BLaER1 treated with 17β-estradiol and CSF1 and Interleukin-3, amounts not matched to agents 10 nM and 100 nM (cell line): ENCODE measurements at regions not wholly inside any gene's neighbourhood (a gene's known extent, or its start where the extent isn't known, plus 50 kb on each side); places are given as distances from the start of the nearest gene placed in this dataset.

Experiments
- H3K27ac ChIP-seq, 11 experiments: shearing (Covaris generic); formaldehyde crosslinking; 2 replicates each; pipeline ENCODE4 v1.8.1; 2022
- H3K27me3 ChIP-seq, 11 experiments: shearing (Covaris generic); formaldehyde crosslinking; 2 replicates each; pipeline ENCODE4 v1.8.1; 2022
- H3K36me3 ChIP-seq, 11 experiments: shearing (Covaris generic); formaldehyde crosslinking; 2 replicates each; pipeline ENCODE4 v1.8.1; 2022
- H3K4me1 ChIP-seq, 10 experiments: shearing (Covaris generic); formaldehyde crosslinking; 2 replicates each; pipeline ENCODE4 v1.8.1; 2022
- H3K4me2 ChIP-seq, 11 experiments: shearing (Covaris generic); formaldehyde crosslinking; 2 replicates each; pipeline ENCODE4 v1.8.1; 2022
- H3K4me3 ChIP-seq, 10 experiments: shearing (Covaris generic); formaldehyde crosslinking; 2 replicates each; pipeline ENCODE4 v1.8.1; 2022
- H3K9ac ChIP-seq, 11 experiments: shearing (Covaris generic); formaldehyde crosslinking; 2 replicates each; pipeline ENCODE4 v1.8.1; 2022
- H3K9me3 ChIP-seq, 11 experiments: shearing (Covaris generic); formaldehyde crosslinking; replicated peaks in 1 of 11; 2 replicates each; pipeline ENCODE4 v1.8.1; 2022
- H4K20me1 ChIP-seq, 11 experiments: shearing (Covaris generic); formaldehyde crosslinking; 2 replicates each; pipeline ENCODE4 v1.8.1; 2022
- Cebpa-rat ChIP-seq, 11 experiments: shearing (Covaris generic); IDR thresholded peaks; 2 replicates each; pipeline ENCODE4 v1.8.1; 2022

DNA sequence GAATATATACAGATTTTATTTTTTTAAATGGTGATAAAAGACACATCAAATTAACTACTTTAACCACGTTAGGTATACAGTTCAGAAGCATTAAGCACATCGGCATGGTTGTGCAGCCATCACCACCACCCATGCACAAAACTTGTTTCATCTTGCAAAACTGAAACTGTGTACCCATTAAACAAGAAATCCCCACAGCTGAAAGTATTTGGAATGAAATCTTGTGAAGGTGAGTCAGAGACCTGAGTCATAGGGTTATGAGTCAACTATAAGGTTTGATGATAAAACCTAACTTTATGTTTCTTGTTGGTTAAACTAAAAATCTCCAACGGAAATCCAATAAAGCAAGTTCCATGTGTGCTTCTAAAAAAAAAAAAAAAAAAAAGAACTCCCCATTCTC is 561.6 kb upstream of the PSMD7 start:
- Histone ChIP-seq H3K9me3 (peaks cover 0 to 15% (median 0%) of the 10 kb centered on the region in 11 experiments; a peak in 4 of 22 replicates), H3K4me2 (no peak overlapping the region), H3K9ac (no peak overlapping the region), H3K4me1 (no peaks in the 10 kb centered on the region), H3K27ac (no peak overlapping the region), H4K20me1 (no peaks in the 10 kb centered on the region), H3K4me3 (no peak overlapping the region), H3K27me3 (no peaks in the 10 kb centered on the region), H3K36me3 (no peaks in the 10 kb centered on the region)
- no peak for TF ChIP-seq Cebpa-rat (IDR thresholded peaks at IDR 0.05)

DNA sequence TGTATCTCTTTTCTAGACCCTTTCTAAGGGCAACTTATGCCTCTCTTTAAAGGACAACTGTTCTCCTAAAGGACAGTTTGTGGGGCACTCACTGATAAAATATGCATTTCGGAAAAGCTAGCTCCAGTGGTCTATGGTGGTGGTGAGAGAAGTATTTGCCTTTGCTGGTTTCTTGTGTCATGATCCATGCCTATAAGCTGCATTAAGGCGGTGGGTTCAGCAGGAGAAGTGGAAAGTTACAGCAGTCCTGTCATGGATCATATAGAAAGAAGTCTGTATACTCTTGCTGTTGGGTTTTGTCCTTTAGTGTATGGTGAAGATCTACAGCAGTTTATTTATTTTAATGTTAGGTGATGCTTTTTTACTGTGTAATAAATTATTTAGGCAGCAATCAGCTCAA is 563.9 kb upstream of the PSMD7 start:
- Histone ChIP-seq H3K9ac (no peak overlapping the region), H3K36me3 (no peaks in the 10 kb centered on the region), H3K9me3 (peaks cover 0 to 15% (median 0%) of the 10 kb centered on the region in 11 experiments; a peak in 4 of 22 replicates), H3K4me1 (no peaks in the 10 kb centered on the region), H4K20me1 (no peaks in the 10 kb centered on the region), H3K4me2 (no peak overlapping the region), H3K27me3 (no peaks in the 10 kb centered on the region), H3K4me3 (no peak overlapping the region), H3K27ac (no peak overlapping the region)
- TF ChIP-seq Cebpa-rat (IDR thresholded peaks at IDR 0.05) = no peak

DNA sequence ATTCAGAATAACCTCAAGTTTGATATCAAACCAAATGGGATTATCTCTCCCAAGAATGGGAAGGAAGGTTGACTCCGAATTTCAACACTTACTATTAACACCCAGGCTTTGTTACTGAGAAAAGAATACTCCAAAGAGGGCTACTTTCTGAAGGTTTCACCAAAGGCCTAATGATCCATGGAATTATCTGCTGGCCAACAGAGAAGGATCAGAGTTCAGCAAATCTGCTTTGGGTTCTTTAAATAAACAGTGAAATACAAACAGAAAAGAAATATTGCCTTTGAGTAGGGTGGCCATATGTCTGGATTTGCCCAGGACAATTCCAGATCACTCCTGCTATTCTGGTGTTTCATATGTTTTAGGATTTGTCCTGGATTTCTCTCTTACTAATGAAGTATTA is 564.5 kb upstream of the PSMD7 start:
- Histone ChIP-seq H3K36me3 (no peaks in the 10 kb centered on the region), H3K4me2 (no peak overlapping the region), H4K20me1 (no peaks in the 10 kb centered on the region), H3K4me1 (no peaks in the 10 kb centered on the region), H3K4me3 (no peak overlapping the region), H3K27ac (no peak overlapping the region), H3K9ac (no peak overlapping the region), H3K9me3 (peaks cover 0 to 15% (median 0%) of the 10 kb centered on the region in 11 experiments; a peak in 4 of 22 replicates), H3K27me3 (no peaks in the 10 kb centered on the region)
- no peak for TF ChIP-seq Cebpa-rat (IDR thresholded peaks at IDR 0.05)

DNA sequence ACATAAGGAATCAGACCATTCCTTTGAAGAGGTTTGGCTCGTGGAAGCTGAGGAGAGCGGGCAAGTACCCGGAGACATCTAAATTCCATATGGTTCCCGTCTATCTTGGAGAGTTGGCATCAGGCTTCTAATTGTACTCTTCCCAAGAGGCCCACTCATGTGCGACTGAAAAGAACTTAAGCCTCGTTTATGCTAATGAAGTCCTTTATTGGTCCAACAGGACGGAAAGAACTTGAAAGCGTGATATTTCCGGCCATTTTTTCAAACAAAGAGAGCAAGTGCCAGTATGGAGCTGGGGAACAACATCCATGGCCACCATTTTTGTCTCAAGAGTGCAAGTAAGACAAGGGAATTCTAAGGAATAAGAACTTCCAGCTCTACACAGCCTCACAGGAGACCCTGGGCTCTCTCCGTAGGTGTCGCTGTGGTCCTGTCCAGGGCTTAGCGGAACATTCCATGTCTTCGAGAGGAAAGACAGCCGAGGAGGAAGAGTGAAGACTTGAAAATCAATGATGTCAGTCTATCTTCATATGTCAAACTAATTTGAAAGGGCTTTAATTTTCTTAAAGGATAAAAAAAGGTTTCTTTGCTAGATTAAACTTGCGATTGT is 566.0 kb upstream of the PSMD7 start:
- H3K27ac ChIP-seq = no peak overlapping the region
- H3K4me2 ChIP-seq = no peak overlapping the region
- H3K36me3 ChIP-seq = no peaks in the 10 kb centered on the region
- H3K4me1 ChIP-seq = no peaks in the 10 kb centered on the region
- TF ChIP-seq Cebpa-rat (IDR thresholded peaks at IDR 0.05) = no peak
- H3K9ac ChIP-seq = no peak overlapping the region
- H3K27me3 ChIP-seq = no peaks in the 10 kb centered on the region
- no peak overlapping the region for H3K4me3 ChIP-seq
- H4K20me1 ChIP-seq = no peaks in the 10 kb centered on the region
- peaks cover 0 to 15% (median 0%) of the 10 kb centered on the region in 11 experiments; a peak in 4 of 22 replicates for H3K9me3 ChIP-seq

DNA sequence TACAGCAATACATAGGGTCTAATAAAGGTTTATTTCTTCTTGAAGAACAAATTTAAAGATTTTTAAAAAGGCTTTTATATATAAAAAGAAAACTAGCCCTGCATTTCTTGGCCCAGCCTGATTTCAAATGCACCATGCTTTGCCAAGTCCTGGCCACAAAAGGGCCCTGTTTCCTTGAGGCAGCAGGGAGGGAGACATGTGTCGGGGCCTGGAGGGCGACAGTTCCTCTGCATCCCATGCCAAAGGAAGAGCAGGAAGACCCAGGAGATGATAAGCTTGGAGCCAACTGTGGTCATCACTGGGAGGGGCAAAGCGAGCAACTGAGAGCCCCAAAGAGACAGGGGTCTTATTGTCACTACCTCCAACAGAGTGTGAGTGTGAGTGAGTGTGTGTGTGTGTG is 571.5 kb upstream of the PSMD7 start:
- Histone ChIP-seq H3K9ac (no peak overlapping the region), H3K27me3 (no peaks in the 10 kb centered on the region), H3K4me3 (no peak overlapping the region), H3K4me1 (no peaks in the 10 kb centered on the region), H3K27ac (no peak overlapping the region), H3K4me2 (no peak overlapping the region), H3K9me3 (no peaks in the 10 kb centered on the region; a peak in 1 of 22 replicates), H4K20me1 (no peaks in the 10 kb centered on the region), H3K36me3 (no peaks in the 10 kb centered on the region)
- TF ChIP-seq Cebpa-rat (IDR thresholded peaks at IDR 0.05) = no peak

DNA sequence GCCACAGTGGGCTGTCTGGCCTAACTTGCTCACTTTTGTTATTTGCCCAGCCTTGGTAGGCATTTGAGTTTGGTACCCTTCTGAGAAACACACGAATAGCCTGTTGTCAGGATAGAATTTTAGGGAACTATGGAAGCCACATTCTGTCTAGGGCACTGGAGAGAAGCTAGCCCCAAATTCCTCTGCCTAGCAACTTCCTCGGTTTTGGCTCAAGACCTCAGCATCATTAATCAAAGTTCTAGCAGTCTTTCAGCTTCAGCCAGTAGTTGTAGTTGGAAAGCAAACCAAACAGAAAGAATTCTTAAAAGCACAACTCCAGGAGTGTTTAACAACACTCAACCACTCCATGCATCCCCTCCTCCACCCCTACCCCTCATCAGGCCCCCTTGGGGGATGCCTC is 572.1 kb upstream of the PSMD7 start:
- Histone ChIP-seq H3K27ac (no peak overlapping the region), H3K4me1 (no peaks in the 10 kb centered on the region), H3K36me3 (no peaks in the 10 kb centered on the region), H3K4me3 (no peak overlapping the region), H3K9ac (no peak overlapping the region), H3K9me3 (no peaks in the 10 kb centered on the region; a peak in 1 of 22 replicates), H4K20me1 (no peaks in the 10 kb centered on the region), H3K4me2 (no peak overlapping the region), H3K27me3 (no peaks in the 10 kb centered on the region)
- TF ChIP-seq Cebpa-rat (IDR thresholded peaks at IDR 0.05) = no peak

DNA sequence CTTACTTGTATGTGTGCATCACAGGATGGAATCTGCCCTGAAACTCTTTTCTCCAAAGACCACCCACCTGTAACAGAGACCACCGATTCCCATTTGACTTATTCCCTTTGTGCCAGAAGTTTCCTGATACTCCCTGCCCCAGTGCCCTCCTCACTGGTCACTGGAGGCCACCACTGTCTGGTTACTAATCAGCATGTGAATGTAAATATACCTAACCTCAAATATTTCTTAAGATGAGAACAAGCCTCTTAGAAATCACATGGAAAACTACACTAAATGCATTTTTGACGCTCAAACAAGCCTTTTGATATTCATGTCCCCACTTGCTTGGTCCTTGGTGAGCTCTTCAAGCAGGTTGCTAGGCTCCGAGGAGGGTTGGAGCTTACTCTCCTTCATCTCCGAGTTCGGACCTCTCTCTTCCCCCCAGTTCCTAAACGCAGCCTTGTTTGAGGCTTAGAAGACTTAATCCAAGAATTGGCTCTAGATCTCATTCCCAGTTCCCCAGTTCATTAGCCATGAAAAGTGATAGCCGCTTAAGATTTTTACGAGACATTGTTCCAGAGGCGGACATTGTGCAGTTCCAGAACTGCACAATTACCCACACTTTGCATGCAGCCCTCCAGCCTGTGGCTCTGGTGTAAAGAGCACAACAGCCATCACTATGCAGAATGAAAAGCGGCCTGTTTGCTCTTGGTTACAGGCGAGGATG is 579.2 kb upstream of the PSMD7 start:
- H3K27me3 ChIP-seq = no peaks in the 10 kb centered on the region
- H3K9me3 ChIP-seq = no peaks in the 10 kb centered on the region
- no peak overlapping the region for H3K4me2 ChIP-seq
- H3K36me3 ChIP-seq = no peaks in the 10 kb centered on the region
- H3K9ac ChIP-seq = no peak overlapping the region
- TF ChIP-seq Cebpa-rat (IDR thresholded peaks at IDR 0.05) = no peak
- H3K4me1 ChIP-seq = peaks cover 0 to 5% (median 0%) of the 10 kb centered on the region in 10 experiments; a peak in 1 of 20 replicates
- H3K27ac ChIP-seq = no peak overlapping the region
- H3K4me3 ChIP-seq = no peak overlapping the region
- no peaks in the 10 kb centered on the region for H4K20me1 ChIP-seq

DNA sequence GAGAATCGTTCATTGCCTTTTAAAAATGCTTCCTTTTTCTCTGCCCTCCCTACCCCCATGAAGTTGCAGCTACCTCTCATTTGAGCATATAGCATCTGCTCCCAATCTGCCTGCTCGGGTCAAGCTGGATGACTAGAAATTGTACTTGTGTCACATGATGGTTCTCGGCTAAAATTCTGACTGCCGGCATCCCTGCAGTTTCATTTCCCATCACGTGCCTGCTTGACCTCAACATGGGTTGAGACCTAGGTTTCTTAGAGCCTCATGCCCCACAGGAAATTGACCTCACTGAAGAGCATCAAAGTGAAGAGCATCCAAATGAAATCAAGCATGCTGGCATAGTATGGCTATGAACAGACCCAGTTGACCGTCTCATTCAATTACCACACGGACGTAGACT is 581.6 kb upstream of the PSMD7 start:
- Histone ChIP-seq H3K9ac (no peak overlapping the region), H3K4me3 (no peak overlapping the region), H3K9me3 (no peaks in the 10 kb centered on the region), H3K27me3 (no peaks in the 10 kb centered on the region), H3K4me2 (no peak overlapping the region), H4K20me1 (no peaks in the 10 kb centered on the region), H3K4me1 (peaks cover 0 to 5% (median 0%) of the 10 kb centered on the region in 10 experiments; a peak in 1 of 20 replicates), H3K36me3 (no peaks in the 10 kb centered on the region), H3K27ac (no peak overlapping the region)
- no peak for TF ChIP-seq Cebpa-rat (IDR thresholded peaks at IDR 0.05)

DNA sequence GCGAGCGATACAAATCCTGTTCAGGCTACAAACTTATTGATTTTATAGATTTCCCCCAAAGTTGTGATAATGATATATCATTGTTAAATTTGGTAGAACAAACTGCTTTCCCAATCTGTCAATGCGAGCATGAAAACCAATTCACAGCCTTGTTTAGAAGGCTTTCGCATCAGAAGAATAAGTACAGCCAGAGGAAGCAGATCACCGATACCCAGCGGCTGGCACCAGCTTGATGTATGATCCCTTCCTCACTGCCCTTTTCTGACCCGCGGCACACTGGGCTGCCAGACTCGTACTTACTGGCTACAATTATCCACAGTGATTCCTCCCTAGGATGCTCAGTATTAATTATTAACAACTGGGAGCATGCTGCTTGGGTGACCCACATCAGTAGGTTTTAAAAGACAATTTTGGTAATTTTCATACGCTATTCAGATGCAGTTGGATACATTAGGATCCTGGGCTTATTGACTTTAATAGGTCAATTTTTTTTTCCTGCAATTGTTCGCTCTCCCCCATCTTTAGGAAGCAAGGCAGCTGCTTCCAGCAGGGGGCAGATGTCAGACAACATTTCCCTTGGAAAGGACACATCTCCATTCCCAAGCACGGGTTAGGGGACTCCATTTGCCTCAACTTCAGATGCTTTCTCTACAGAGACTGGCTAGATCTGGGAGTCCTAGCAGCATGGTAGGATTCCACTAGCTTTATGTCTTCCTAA is 582.7 kb upstream of the PSMD7 start:
- Histone ChIP-seq H3K27ac (no peak overlapping the region), H3K36me3 (no peaks in the 10 kb centered on the region), H3K4me3 (no peak overlapping the region), H4K20me1 (no peaks in the 10 kb centered on the region), H3K9me3 (no peaks in the 10 kb centered on the region), H3K9ac (no peak overlapping the region), H3K4me1 (peaks cover 0 to 5% (median 0%) of the 10 kb centered on the region in 10 experiments; a peak in 1 of 20 replicates), H3K27me3 (no peaks in the 10 kb centered on the region), H3K4me2 (no peak overlapping the region)
- no peak for TF ChIP-seq Cebpa-rat (IDR thresholded peaks at IDR 0.05)
